NCI-H345 treated with DMSO at 0.1 percent for 48 hours (cell line): ENCODE measurements at regions not wholly inside any gene's neighbourhood (a gene's known extent, or its start where the extent isn't known, plus 50 kb on each side); places are given as distances from the start of the nearest gene placed in this dataset.
"Not testable (repeated sequence)": the region's sequence is repeated elsewhere in the genome, so short reads cannot be mapped to it uniquely, and the experiment has no call there.

Source experiments
- DNase-seq: peaks from one replicate; lab custom pipeline; 2025; ENCODE audit not compliant: unreplicated experiment; lab: John Stamatoyannopoulos, UW

DNA sequence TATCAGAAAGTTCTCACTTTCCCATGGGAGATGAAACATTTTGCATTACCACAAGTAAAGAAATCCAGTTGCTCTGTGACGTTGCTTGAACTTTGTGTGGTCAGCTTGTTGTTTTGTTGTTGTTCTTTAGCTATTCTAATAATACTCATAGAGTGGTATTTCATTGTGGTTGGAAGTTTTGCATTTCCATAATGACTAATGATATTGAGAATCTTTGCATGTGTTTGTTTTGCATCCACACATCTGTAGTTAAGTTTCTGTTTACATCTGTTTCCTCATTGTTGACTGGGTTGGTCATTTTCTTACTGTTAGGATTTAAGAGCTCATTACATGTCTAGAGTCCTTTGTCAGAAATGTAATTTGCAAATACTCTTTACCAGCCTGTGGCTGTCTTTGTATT is 133.2 kb upstream of the LRRC61 start:
- DNase-seq, result not testable (repeated sequence)

DNA sequence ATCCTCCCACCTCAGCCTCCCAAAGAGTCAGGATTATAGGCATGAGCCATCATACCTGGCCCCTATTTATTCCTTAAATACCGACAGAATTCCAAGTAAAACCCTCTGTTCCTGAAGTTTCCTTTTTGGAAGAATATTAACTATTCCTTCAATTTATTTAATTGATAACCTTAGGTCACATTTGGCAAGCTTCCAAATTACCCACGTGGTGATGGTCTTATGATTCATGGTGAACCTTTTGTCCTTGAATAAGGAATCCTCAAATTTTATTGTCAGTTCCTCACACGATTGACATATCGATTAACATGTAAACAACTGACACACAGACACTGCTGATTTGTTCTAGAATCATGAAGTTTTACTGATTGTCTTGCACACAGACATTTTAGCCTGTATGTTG is 130.6 kb upstream of the LRRC61 start:
- DNase-seq, result not testable (repeated sequence)

DNA sequence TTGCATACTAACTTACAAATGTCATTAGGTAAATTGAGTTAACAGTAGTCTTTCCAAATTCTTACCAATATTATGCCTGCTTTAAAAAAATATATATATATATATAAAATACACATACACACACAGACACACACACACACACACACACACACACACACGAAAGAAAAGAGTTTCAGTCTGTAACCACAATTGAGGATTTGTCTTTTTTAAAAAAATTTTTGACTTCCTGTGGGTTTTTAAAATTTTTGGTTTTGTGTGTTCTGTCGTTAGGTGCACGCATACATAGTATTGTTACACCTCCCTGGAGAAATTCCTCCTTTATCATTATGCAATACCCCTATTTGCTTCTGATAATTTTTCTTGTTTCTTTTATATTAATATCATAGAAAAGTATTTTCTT is 129.3 kb upstream of the LRRC61 start:
- not testable (repeated sequence) for DNase-seq
